Omental fat pad (tissue), 3 donors: ENCODE measurements at regions not wholly inside any gene's neighbourhood (a gene's known extent, or its start where the extent isn't known, plus 50 kb on each side); places are given as distances from the start of the nearest gene placed in this dataset.
"Not testable (repeated sequence)": the region's sequence is repeated elsewhere in the genome, so short reads cannot be mapped to it uniquely, and the experiment has no call there.

Source experiments
- ATAC-seq: fragments of 150-250 bp; one replicate; pipeline ENCODE4 v1.9.1; 2016; ENCODE audit warnings: mild to moderate bottlenecking, moderate library complexity; ENCODE audit not compliant: low FRiP score
- DNase-seq: peaks from one replicate; pipeline ENCODE4 v3.0.0-alpha.2; 2019; ENCODE audit warnings: low spot score
- TF ChIP-seq, protein P1 (sequence below), 3 donors: fragments of 450-650 bp; IDR thresholded peaks; one replicate each; pipeline ENCODE4 v1.5.1; 2016 to 2017; ENCODE audit warnings: antibody characterized with exemption in 3 of 3, mild to moderate bottlenecking in 3 of 3, moderate library complexity in 2 of 3

DNA sequence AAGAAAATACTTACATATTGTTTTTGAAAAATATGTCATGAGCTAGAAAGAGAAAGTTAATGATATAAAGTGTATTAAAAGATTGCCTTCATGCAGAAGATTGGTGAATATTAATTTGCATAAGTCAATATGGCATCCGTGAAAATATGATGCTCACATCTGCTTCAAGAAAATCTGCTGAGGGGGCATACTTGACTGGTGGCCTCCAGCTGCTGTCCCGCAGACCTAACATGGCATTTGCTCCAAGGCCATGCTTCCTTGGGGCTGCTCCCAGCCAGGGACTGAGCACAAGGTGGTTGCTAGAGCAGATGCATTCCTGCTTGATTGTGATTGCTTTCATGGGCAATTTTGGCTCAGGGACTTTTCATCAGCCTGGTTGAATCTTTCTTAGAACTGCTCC is 133.8 kb downstream of the TTC6 start:
- TF ChIP-seq, protein P1, sequence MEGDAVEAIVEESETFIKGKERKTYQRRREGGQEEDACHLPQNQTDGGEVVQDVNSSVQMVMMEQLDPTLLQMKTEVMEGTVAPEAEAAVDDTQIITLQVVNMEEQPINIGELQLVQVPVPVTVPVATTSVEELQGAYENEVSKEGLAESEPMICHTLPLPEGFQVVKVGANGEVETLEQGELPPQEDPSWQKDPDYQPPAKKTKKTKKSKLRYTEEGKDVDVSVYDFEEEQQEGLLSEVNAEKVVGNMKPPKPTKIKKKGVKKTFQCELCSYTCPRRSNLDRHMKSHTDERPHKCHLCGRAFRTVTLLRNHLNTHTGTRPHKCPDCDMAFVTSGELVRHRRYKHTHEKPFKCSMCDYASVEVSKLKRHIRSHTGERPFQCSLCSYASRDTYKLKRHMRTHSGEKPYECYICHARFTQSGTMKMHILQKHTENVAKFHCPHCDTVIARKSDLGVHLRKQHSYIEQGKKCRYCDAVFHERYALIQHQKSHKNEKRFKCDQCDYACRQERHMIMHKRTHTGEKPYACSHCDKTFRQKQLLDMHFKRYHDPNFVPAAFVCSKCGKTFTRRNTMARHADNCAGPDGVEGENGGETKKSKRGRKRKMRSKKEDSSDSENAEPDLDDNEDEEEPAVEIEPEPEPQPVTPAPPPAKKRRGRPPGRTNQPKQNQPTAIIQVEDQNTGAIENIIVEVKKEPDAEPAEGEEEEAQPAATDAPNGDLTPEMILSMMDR (IDR thresholded peaks at IDR 0.05) = no peak
- ATAC-seq = no peak
- DNase-seq = no peak

DNA sequence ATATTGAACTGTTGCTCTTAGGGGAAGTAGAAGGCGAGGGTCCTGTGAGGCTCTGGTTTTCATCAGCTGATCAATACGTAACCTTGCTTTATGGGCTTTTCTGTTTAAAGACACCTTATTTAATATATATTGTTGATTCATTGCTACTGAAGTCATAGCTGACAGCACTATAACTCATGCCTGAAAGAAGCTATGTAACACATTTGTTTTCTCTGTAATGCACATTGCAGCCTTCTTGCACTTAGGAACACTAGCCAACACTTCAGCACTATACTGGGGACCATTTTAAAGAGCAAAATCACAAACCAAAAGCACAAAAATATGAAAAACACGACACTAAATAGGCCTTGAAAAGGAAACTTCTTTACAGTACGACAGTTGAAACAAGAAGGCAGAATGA is 135.7 kb downstream of the TTC6 start:
- DNase-seq = no peak
- TF ChIP-seq, protein P1 (IDR thresholded peaks at IDR 0.05) = no peak
- no peak for ATAC-seq

DNA sequence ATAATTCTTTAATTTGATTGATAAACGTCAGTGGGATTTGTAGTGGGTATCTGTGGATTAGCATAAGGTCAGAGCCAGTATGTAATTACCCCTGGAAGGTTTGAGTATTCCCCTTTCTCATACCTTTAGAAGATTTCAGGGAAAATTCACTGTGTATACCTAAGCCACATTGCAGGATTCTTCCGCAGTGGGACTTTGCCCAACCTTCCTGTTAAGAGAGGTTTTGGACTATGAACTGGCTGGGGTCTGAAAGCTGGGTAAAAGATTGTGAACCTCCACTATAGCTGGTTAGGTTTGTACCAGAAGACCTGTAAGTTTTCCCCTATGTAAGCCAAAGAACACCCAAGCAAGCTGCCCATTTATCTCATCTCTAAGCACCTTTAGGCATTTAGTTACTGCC is 150.2 kb downstream of the TTC6 start:
- ATAC-seq = no peak
- no peak for DNase-seq
- TF ChIP-seq, protein P1 (IDR thresholded peaks at IDR 0.05) = no peak

DNA sequence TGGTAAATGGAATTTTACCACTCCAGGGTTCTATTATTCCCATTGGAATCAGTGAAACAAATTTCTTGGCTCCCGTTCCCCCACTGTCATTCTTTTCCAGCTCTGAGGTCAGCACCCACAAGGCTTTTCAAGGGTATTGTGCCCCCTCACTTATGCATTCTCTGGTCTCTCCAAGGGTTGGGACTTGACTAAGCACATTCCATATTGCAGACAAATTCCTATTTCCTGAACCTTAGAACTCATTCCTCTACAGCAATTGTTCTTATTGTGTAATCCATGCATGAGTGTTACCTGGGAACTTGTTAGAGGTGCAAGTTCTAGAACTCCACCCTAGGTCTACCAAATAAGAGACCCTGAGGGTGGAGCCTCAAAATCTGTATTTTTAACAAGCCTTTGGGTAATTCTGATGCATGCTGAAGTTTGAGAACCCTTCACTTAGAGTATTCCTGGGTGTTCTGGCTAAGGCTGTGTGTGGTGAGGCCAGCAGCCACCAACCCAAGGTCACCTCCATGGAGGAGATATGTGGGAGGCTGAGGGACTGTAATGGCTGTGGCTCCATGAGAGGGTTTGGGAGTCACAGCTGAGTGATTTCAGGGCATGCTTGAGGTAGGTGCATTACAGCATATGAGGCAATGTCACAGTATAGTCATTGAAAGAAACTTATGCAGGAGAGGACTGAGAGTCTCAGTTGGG is 150.9 kb downstream of the TTC6 start:
- TF ChIP-seq, protein P1 (IDR thresholded peaks at IDR 0.05) = no peak
- ATAC-seq (no peak), DNase-seq (no peak)

DNA sequence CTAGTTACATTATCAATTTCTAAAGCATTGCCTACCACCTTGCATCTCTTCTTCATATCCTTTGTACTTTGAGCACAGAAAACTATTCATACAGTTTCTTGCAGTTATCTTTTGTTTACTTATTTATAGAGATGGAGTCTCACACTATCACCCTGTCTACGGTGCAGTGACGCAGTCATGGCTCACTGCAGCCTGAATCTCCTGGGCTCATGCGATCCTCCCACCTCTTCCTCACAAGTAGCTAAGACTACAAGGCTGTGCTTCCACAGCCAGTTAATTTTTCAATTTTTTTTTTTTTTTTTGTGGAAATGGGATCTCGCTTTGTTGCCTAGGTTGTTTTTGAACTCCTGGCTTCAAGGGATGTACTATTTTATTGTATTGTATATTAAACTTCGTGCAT is 158.0 kb downstream of the TTC6 start:
- TF ChIP-seq, protein P1 (IDR thresholded peaks at IDR 0.05) = no peak
- ATAC-seq (no peak), DNase-seq (no peak)

DNA sequence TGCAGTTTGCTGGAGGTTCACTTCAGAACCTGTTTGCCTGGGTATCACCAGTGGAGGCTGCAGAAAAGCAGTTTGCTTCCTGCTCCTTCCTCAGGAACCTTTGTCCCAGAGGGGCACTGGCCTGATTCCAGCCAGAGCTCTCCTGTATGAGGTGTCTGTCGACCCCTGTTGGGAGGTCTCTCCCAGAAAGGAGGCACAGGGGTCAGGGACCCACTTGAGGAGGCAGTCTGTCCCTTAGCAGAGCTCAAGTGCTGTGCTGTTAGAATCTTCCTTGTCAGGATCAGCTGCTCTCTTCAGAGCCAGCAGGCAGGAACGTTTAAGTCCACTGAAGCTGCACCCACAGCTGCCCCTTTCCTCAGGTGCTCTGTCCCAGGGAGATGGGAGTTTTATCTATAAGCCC is 164.8 kb downstream of the TTC6 start:
- DNase-seq, ATAC-seq: not testable (repeated sequence)

DNA sequence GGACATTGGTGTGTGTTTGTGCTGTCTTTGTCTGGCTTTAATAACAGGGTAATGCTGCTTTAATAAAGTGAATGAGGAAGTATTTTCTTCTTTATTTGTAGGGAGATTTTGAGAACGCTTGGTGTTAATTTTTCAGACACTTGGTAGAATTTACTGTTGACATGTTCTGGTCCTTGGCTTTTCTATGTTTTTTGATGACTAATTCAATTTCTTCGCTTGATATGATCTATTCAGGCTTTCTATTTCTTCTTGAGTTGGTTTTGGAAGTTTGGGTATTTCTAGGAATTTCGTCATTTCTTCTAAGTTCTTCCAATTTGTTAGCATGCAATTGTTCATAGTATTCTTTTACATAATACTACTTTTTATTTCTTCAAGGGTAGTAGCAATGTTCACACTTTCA is 167.8 kb downstream of the TTC6 start:
- no peak for DNase-seq
- ATAC-seq = no peak
- TF ChIP-seq, protein P1 (IDR thresholded peaks at IDR 0.05) = no peak

DNA sequence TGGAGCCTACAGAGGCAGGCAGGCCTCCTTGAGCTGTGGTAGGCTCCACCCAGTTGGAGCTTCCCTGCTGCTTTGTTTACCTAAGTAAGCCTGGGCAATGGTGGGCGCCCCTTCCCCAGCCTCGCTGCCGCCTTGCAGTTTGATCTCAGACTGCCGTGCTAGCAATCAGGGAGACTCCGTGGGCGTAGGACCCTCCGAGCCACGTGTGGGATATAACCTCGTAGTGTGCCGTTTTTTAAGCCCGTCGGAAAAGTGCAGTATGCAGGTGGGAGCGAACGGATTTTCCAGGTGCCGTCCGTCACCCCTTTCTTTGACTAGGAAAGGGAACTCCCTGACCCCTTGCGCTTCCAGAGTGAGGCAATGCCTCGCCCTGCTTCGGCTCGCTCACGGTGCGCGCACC is 176.9 kb downstream of the TTC6 start:
- DNase-seq, ATAC-seq: not testable (repeated sequence)
